HCT116 (cell line): ENCODE measurements at regions not wholly inside any gene's neighbourhood (a gene's known extent, or its start where the extent isn't known, plus 50 kb on each side); places are given as distances from the start of the nearest gene placed in this dataset.

Experiments
- ATAC-seq: fragments of 200-7000 bp; cut with Tn5 transposase; 2 replicates; pipeline ENCODE4 v1.9.1; 2020; ENCODE audit warnings: mild to moderate bottlenecking, moderate library complexity
- BruUV-seq: library from RNA; stranded (reverse); fragments of 400-500 nt; replicated peaks from 2 replicates; lab custom pipeline; 2021; lab: Mats Ljungman, UMichigan
- CTCF ChIA-PET: fragments of 300-600 bp; sonication (Branson Sonifier 250); formaldehyde crosslinking; loops from one replicate; lab custom pipeline; 2021; ENCODE audit warnings: antibody characterized with exemption; lab: Charles Lee
- POLR2A ChIA-PET: fragments of 300-600, 350-600 bp; sonication (Branson Sonifier 250); formaldehyde crosslinking; loops from one replicate; lab custom pipeline; 2021; ENCODE audit warnings: antibody characterized with exemption; lab: Charles Lee
- RAD21 ChIA-PET, 2 experiments: fragments of 300-600 bp; sonication (Branson Sonifier 250); formaldehyde crosslinking; loops; one replicate each; lab custom pipeline; 2023; ENCODE audit warnings: low total read pairs in 2 of 2; ENCODE audit not compliant: uncharacterized antibody in 2 of 2, unreplicated experiment in 2 of 2, low non-redundant PET in 1 of 2; lab: Charles Lee
- DNase-seq: peaks from one replicate; pipeline ENCODE4 v3.0.0-alpha.2; 2010; ENCODE audit warnings: low read depth, low spot score
- H2AFZ ChIP-seq: fragments of 200-600 bp; shearing (Covaris generic), sonication (generic); 2 replicates; pipeline ENCODE4 v1.6.1; 2017; ENCODE audit warnings: low read depth, mixed run types, mixed read lengths, antibody characterized with exemption, low read length; ENCODE audit not compliant: poor library complexity, severe bottlenecking
- H3K27ac ChIP-seq: 2 replicates; pipeline ENCODE4 v1.5.1; 2012; ENCODE audit warnings: low read depth, low read length
- H3K27me3 ChIP-seq: fragments of 200-600 bp; sonication (generic); 2 replicates; pipeline ENCODE4 v1.6.1; 2016; ENCODE audit warnings: mixed run types, low read length, mixed read lengths; ENCODE audit not compliant: insufficient read depth
- H3K36me3 ChIP-seq, 2 experiments: fragments of 200-500 bp in 1 of 2; fragments of 200-600 bp in 1 of 2; sonication (Bioruptor generic) in 1 of 2; sonication (generic) in 1 of 2; 2 replicates each; pipeline versions ENCODE4 v1.5.1 to v1.6.1; 2014 to 2016; ENCODE audit warnings: low read length in 2 of 2, inconsistent platforms in 1 of 2, mixed read lengths in 1 of 2, mixed run types in 1 of 2; ENCODE audit not compliant: insufficient read depth in 2 of 2, control insufficient read depth in 1 of 2
- H3K4me1 ChIP-seq, 2 experiments: fragments of 200-600 bp in 1 of 2; sonication (generic) in 1 of 2; 2 replicates each; pipeline versions ENCODE4 v1.5.1 to v1.6.1; 2012 to 2017; ENCODE audit warnings: low read length in 2 of 2, inconsistent platforms in 1 of 2, mild to moderate bottlenecking in 1 of 2, mixed read lengths in 1 of 2, mixed run types in 1 of 2, moderate library complexity in 1 of 2; ENCODE audit not compliant: insufficient read depth in 2 of 2, control insufficient read depth in 1 of 2
- H3K4me2 ChIP-seq: fragments of 200-600 bp; sonication (generic); 2 replicates; pipeline ENCODE4 v1.6.1; 2017; ENCODE audit warnings: mixed run types, low read length, mixed read lengths
- H3K4me3 ChIP-seq, 2 experiments: fragments of 200-600 bp in 1 of 2; sonication (generic) in 1 of 2; replicated peaks in 1 of 2; 2 replicates each; pipeline ENCODE4 v1.5.1; 2011 to 2016; ENCODE audit warnings: low read length in 2 of 2, control low read depth in 1 of 2, low read depth in 1 of 2, mild to moderate bottlenecking in 1 of 2, mixed read lengths in 1 of 2, mixed run types in 1 of 2
- H3K79me2 ChIP-seq: fragments of 200-600 bp; sonication (generic); 2 replicates; pipeline ENCODE4 v1.6.1; 2017; ENCODE audit warnings: mild to moderate bottlenecking, mixed run types, low read length, moderate library complexity, mixed read lengths; ENCODE audit not compliant: insufficient read depth
- H3K9ac ChIP-seq: fragments of 200-600 bp; sonication (generic); 2 replicates; pipeline ENCODE4 v1.6.1; 2016; ENCODE audit warnings: low read length, mixed read lengths
- H3K9me2 ChIP-seq: fragments of 200-600 bp; sonication (generic), shearing (Covaris generic); 2 replicates; pipeline ENCODE4 v1.6.1; 2017; ENCODE audit warnings: mixed run types, mild to moderate bottlenecking, moderate library complexity; ENCODE audit not compliant: insufficient read depth
- H3K9me3 ChIP-seq, 2 experiments: fragments of 200-500 bp in 1 of 2; fragments of 200-600 bp in 1 of 2; sonication (Bioruptor generic) in 1 of 2; sonication (generic) in 1 of 2; 2 replicates each; pipeline ENCODE4 v1.6.1; 2014 to 2017; ENCODE audit warnings: low read length in 2 of 2, mixed read lengths in 2 of 2, inconsistent platforms in 1 of 2, low read depth in 1 of 2, mild to moderate bottlenecking in 1 of 2, mixed run types in 1 of 2, moderate library complexity in 1 of 2; ENCODE audit not compliant: control insufficient read depth in 1 of 2, insufficient read depth in 1 of 2
- H4K20me1 ChIP-seq: fragments of 200-600 bp; sonication (generic), shearing (Covaris generic); 2 replicates; pipeline ENCODE4 v1.6.1; 2017; ENCODE audit warnings: mixed run types, mild to moderate bottlenecking, moderate library complexity; ENCODE audit not compliant: insufficient read depth
- EZH2phosphoT487 ChIP-seq: fragments of 200-600 bp; IDR thresholded peaks from 2 replicates; pipeline ENCODE4 v1.6.1; 2018; ENCODE audit warnings: antibody characterized with exemption, borderline replicate concordance
- FOSL1 ChIP-seq: IDR thresholded peaks from 2 replicates; pipeline ENCODE4 v1.6.1; 2012; ENCODE audit warnings: low read depth
- POLR2A ChIP-seq: IDR thresholded peaks from 2 replicates; pipeline ENCODE4 v1.7.0; 2011; ENCODE audit warnings: borderline replicate concordance; ENCODE audit not compliant: insufficient read depth, insufficient read length; ENCODE audit errors: extremely low read depth
- SIN3A ChIP-seq: IDR thresholded peaks from 2 replicates; pipeline ENCODE4 v1.6.1; 2012; ENCODE audit warnings: low read depth
- SRF ChIP-seq: IDR thresholded peaks from 2 replicates; pipeline ENCODE4 v1.6.1; 2012; ENCODE audit warnings: low read depth
- ZFX ChIP-seq: fragments of 450-650 bp; IDR thresholded peaks from 2 replicates; pipeline ENCODE4 v1.6.1; 2017
- ZNF274 ChIP-seq: fragments of 200-500 bp; sonication (Bioruptor generic); IDR thresholded peaks from 2 replicates; pipeline ENCODE4 v1.6.1; 2014; ENCODE audit warnings: mild to moderate bottlenecking, low read depth, low read length, inconsistent platforms
- intact Hi-C: fragments of 100-400 bp; cut with micrococcal nuclease; formaldehyde crosslinking; loops from 2 replicates; pipeline ENCODE4 v1.10.0; 2022
- TF ChIP-seq, protein P1 (sequence below): IDR thresholded peaks from 2 replicates; pipeline ENCODE4 v1.6.1; 2012
- TF ChIP-seq, protein P2 (sequence below): IDR thresholded peaks from 2 replicates; pipeline ENCODE4 v1.6.1; 2012; ENCODE audit warnings: low read depth

DNA sequence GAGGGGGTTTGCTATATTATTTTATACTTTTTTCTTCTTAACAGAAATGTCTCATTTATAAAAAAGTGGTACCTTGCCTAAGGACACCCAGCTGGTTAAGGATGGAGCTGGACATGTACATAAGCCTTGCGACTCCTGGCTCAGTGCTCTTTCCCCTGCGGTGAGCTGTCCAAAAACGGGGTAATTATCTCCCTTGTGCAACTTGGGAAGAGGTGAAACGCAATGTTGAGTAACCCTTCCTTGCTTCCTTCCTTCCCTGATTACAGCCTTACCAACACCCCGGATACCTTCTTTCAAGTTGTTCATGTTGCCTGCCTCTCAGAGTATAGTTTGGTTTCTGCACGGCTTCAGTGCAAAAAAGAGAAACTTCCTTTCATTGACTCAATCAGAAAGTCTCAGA, 94.1 kb upstream of the XYLT1 start:
- ATAC-seq (no peak), DNase-seq (no peak)
- Histone ChIP-seq H4K20me1 (no peaks in the 10 kb centered on the region), H3K9me3 (no peaks in the 10 kb centered on the region), H3K79me2 (no peaks in the 10 kb centered on the region), H3K9ac (no peak overlapping the region), H3K9me2 (no peaks in the 10 kb centered on the region), H3K27me3 (peaks cover 7% of the 10 kb centered on the region; the same call in 1 of the 2 replicates), H3K36me3 (no peaks in the 10 kb centered on the region), H2AFZ (no peak overlapping the region), H3K4me3 (no peak overlapping the region), H3K4me1 (no peaks in the 10 kb centered on the region), H3K4me2 (no peak overlapping the region), H3K27ac (no peak overlapping the region)
- POLR2A ChIA-PET = no interaction called here
- TF ChIP-seq SIN3A = no peak
- TF ChIP-seq ZFX = no peak
- no peak for TF ChIP-seq POLR2A
- TF ChIP-seq, protein P1, sequence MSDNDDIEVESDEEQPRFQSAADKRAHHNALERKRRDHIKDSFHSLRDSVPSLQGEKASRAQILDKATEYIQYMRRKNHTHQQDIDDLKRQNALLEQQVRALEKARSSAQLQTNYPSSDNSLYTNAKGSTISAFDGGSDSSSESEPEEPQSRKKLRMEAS = no peak
- no peak for TF ChIP-seq SRF
- TF ChIP-seq, protein P2, sequence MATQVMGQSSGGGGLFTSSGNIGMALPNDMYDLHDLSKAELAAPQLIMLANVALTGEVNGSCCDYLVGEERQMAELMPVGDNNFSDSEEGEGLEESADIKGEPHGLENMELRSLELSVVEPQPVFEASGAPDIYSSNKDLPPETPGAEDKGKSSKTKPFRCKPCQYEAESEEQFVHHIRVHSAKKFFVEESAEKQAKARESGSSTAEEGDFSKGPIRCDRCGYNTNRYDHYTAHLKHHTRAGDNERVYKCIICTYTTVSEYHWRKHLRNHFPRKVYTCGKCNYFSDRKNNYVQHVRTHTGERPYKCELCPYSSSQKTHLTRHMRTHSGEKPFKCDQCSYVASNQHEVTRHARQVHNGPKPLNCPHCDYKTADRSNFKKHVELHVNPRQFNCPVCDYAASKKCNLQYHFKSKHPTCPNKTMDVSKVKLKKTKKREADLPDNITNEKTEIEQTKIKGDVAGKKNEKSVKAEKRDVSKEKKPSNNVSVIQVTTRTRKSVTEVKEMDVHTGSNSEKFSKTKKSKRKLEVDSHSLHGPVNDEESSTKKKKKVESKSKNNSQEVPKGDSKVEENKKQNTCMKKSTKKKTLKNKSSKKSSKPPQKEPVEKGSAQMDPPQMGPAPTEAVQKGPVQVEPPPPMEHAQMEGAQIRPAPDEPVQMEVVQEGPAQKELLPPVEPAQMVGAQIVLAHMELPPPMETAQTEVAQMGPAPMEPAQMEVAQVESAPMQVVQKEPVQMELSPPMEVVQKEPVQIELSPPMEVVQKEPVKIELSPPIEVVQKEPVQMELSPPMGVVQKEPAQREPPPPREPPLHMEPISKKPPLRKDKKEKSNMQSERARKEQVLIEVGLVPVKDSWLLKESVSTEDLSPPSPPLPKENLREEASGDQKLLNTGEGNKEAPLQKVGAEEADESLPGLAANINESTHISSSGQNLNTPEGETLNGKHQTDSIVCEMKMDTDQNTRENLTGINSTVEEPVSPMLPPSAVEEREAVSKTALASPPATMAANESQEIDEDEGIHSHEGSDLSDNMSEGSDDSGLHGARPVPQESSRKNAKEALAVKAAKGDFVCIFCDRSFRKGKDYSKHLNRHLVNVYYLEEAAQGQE = no peak
- TF ChIP-seq FOSL1 = no peak
- no peak for TF ChIP-seq EZH2phosphoT487
- no peak for TF ChIP-seq ZNF274
- RAD21 ChIA-PET = no interaction called here
- CTCF ChIA-PET = interaction anchor here (0.7 to 3.2 kb wide), 3 partner anchors 14 to 1002 kb away, joined by 4 to 16 read pairs (median 6); no protein-coding TSS in a partner anchor
- intact Hi-C loops = no loop called here
- no TSS peak for BruUV-seq
